GM13976 (cell line): ENCODE measurements at regions not wholly inside any gene's neighbourhood (a gene's known extent, or its start where the extent isn't known, plus 50 kb on each side); places are given as distances from the start of the nearest gene placed in this dataset.

Experiments
- DNase-seq: peaks from one replicate; pipeline ENCODE4 v3.0.0; 2012; ENCODE audit warnings: low spot score
- CTCF ChIP-seq: IDR thresholded peaks from 2 replicates; pipeline ENCODE4 v1.5.1; 2012; ENCODE audit warnings: borderline replicate concordance, mild to moderate bottlenecking; ENCODE audit not compliant: insufficient read depth; ENCODE audit errors: extremely low read depth, missing control alignments, control extremely low read depth
- in situ Hi-C: fragments of 300-500 bp; cut with MboI; formaldehyde crosslinking; loops from one replicate; pipeline ENCODE4 v1.12.0; 2022; ENCODE audit warnings: low sequenced_read_pairs, mixed read lengths, inconsistent platforms; ENCODE audit not compliant: unreplicated experiment

GRCh38 chr5:112006721-112007120, 249.7 kb upstream of the NREP start:
- TF ChIP-seq CTCF: no peak
- in situ Hi-C loops: no loop called here
- DNase-seq: no peak

GRCh38 chr5:112005623-112005930, 248.6 kb upstream of the NREP start:
- no peak for TF ChIP-seq CTCF
- in situ Hi-C loops: no loop called here
- no peak for DNase-seq

GRCh38 chr5:112004867-112005622, 248.1 kb upstream of the NREP start:
- peak; percentile 38 for DNase-seq
- in situ Hi-C loops: no loop called here

GRCh38 chr5:112002376-112002775, 245.4 kb upstream of the NREP start:
- no peak for TF ChIP-seq CTCF
- no peak for DNase-seq
- in situ Hi-C loops: no loop called here

More at GRCh38 chr5:112004867-112005622, 248.1 kb upstream of the NREP start:
- no peak for TF ChIP-seq CTCF

- in situ Hi-C loops: no loop called here
- DNase-seq: no peak
- TF ChIP-seq CTCF: no peak
Observed at GRCh38 chr5:111999286-111999685, 242.3 kb upstream of the NREP start.

- in situ Hi-C loops: no loop called here
- TF ChIP-seq CTCF: no peak
- no peak for DNase-seq
Observed at GRCh38 chr5:111998871-111999270, 241.9 kb upstream of the NREP start.
